ENCODE measurements at regions not wholly inside any gene's neighbourhood (a gene's known extent, or its start where the extent isn't known, plus 50 kb on each side); places are given as distances from the start of the nearest gene placed in this dataset.

DNA sequence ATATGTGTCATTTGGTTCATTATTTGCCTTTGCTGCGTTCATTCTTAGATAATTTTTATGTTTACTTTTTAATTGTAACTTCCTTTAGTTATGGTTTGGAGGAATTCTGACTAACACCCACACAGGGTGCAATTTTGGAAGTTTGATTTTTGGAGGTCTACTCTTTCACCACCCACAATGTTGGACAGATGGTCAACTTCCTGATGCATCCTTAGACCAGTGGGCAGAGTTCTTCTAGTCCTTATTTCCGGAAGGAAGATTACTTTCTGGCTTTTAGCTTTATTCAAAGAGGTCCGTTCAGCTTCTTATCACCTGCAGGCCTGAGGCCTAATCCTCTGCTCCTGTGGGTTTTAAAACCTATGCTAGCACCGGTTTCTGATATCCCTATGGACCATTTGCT lies 126.7 kb downstream of the MTX3 start:
- Histone ChIP-seq H3K27ac (ENCODE audit: low read depth, low read length) (no peak overlapping the region), H3K4me1 (ENCODE audit: insufficient read depth, low read length) (no peaks in the 10 kb centered on the region), H3K9me3 (ENCODE audit: low read length) (no peaks in the 10 kb centered on the region), H3K36me3 (ENCODE audit: insufficient read depth, low read length) (no peaks in the 10 kb centered on the region), H3K4me3 (ENCODE audit: low read length) (no peak overlapping the region), H3K27me3 (ENCODE audit: insufficient read depth, low read length, poor library complexity, severe bottlenecking) (no peaks in the 10 kb centered on the region)
- Mint-ChIP-seq H3K36me3 (no peaks in the 10 kb centered on the region), H3K27me3 (peaks cover 11 to 36% of the 10 kb centered on the region in 2 donors), H3K4me3 (no peak overlapping the region), H3K27ac (no peak overlapping the region), H3K9me3 (peaks cover 0 to 1% (median 0%) of the 10 kb centered on the region in 5 donors), H3K4me1 (no peaks in the 10 kb centered on the region)
- no peak for DNase-seq
- ChIA-PET CTCF (no interaction called here), POLR2A (no interaction called here)

DNA sequence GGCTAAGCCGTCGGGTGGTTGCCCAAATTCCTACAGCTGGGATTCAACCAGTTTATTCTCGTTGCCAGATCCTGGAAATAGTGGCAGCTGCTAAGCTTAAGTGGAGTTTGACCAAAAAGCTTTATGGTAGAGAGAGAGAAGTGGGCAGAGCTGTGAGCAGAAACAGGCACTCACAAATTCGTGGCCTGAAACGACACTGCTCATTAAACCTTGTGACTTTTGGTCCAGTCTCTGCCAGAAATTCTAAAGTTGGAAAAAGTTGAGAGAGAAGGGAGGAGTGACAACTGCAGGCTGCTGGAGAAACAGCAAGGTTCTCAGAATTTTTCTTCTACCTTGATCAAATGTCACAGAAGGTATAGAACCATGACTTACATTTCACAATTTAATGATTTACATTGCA lies 131.5 kb downstream of the MTX3 start:
- no peaks in the 10 kb centered on the region for H3K4me1 Mint-ChIP-seq
- H3K27me3 Mint-ChIP-seq: peaks cover 4 to 5% of the 10 kb centered on the region in 2 donors
- H3K36me3 ChIP-seq (ENCODE audit: insufficient read depth, low read length): no peaks in the 10 kb centered on the region
- H3K4me3 Mint-ChIP-seq: no peak overlapping the region
- H3K4me1 ChIP-seq (ENCODE audit: insufficient read depth, low read length): no peaks in the 10 kb centered on the region
- no peaks in the 10 kb centered on the region for H3K36me3 Mint-ChIP-seq
- H3K27me3 ChIP-seq (ENCODE audit: insufficient read depth, low read length, poor library complexity, severe bottlenecking): no peaks in the 10 kb centered on the region
- POLR2A ChIA-PET: interaction anchor here (1.1 kb wide), 1 partner anchor 11 kb away, joined by 3 read pairs; no protein-coding TSS in a partner anchor
- H3K9me3 ChIP-seq (ENCODE audit: low read length): no peaks in the 10 kb centered on the region
- H3K9me3 Mint-ChIP-seq: peaks cover 0 to 1% (median 0%) of the 10 kb centered on the region in 5 donors
- DNase-seq: no peak
- CTCF ChIA-PET: interaction anchor here (1.2 to 2.4 kb wide), 2 partner anchors 15 to 19 kb away, joined by 3 to 5 read pairs; no protein-coding TSS in a partner anchor
- no peak overlapping the region for H3K27ac ChIP-seq (ENCODE audit: low read depth, low read length)
- H3K27ac Mint-ChIP-seq: no peak overlapping the region
- H3K4me3 ChIP-seq (ENCODE audit: low read length): no peak overlapping the region

DNA sequence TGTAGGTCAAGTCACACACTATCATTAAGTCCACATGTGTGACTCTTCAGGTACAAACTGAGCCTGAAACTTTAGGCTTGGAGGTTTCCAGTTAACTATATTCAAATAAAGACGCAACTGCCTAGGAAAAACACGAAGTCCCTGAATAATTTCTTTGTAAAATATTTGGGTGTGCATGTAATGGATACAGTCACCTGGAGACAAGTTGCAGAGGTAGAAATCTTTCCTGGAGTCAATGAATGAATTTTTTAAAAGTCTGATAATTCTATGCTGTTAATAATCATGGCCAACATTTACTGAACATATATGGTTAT lies 132.7 kb downstream of the MTX3 start:
- H3K4me3 Mint-ChIP-seq: no peak overlapping the region
- no peaks in the 10 kb centered on the region for H3K4me1 Mint-ChIP-seq
- peaks cover 0 to 5% of the 10 kb centered on the region in 2 donors for H3K27me3 Mint-ChIP-seq
- DNase-seq: no peak
- no peak overlapping the region for H3K27ac Mint-ChIP-seq
- H3K27me3 ChIP-seq (ENCODE audit: insufficient read depth, low read length, poor library complexity, severe bottlenecking): no peaks in the 10 kb centered on the region
- no peaks in the 10 kb centered on the region for H3K4me1 ChIP-seq (ENCODE audit: insufficient read depth, low read length)
- ChIA-PET CTCF (interaction anchor here (1.2 to 2.4 kb wide), 4 partner anchors 12 to 305 kb away, joined by 3 to 11 read pairs (median 6); no protein-coding TSS in a partner anchor), POLR2A (no interaction called here)
- no peaks in the 10 kb centered on the region for H3K36me3 ChIP-seq (ENCODE audit: insufficient read depth, low read length)
- H3K9me3 Mint-ChIP-seq: no peaks in the 10 kb centered on the region
- H3K36me3 Mint-ChIP-seq: no peaks in the 10 kb centered on the region
- H3K9me3 ChIP-seq (ENCODE audit: low read length): no peaks in the 10 kb centered on the region
- H3K4me3 ChIP-seq (ENCODE audit: low read length): no peak overlapping the region
- H3K27ac ChIP-seq (ENCODE audit: low read depth, low read length): no peak overlapping the region

DNA sequence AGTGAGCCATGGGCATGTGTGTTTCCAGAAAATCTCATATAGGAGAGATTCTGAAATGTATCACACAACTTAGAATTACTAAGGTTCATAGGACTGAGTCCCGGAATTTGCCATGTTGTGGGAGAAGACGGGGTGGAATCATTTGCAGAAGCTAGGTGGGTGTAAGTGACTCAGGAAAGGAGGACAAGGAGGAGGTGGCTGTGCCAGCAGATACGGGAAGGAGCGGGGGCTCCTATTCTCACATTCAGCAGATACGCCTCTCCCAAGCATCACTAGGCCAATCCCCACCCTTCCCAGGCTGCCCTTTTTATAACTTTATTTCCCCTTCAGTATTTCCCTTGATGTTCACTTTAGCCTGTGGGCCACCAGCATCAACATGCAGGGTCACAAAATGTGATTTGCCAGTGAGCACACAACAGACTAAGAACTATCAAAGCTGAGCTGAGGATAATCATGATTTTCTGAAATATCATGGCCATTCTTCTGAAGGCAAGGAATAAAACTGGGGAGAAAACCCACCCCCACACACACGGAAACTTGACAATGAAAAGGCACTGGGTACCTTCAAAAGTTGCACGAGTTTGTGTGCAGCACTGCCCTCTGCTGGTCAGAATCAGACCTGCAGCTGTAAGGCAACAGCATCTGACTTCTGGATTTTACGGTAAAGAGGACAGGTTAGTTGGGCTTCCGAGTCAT lies 133.2 kb downstream of the MTX3 start:
- POLR2A ChIA-PET: no interaction called here
- H3K27me3 Mint-ChIP-seq: peaks cover 0 to 6% of the 10 kb centered on the region in 2 donors

DNA sequence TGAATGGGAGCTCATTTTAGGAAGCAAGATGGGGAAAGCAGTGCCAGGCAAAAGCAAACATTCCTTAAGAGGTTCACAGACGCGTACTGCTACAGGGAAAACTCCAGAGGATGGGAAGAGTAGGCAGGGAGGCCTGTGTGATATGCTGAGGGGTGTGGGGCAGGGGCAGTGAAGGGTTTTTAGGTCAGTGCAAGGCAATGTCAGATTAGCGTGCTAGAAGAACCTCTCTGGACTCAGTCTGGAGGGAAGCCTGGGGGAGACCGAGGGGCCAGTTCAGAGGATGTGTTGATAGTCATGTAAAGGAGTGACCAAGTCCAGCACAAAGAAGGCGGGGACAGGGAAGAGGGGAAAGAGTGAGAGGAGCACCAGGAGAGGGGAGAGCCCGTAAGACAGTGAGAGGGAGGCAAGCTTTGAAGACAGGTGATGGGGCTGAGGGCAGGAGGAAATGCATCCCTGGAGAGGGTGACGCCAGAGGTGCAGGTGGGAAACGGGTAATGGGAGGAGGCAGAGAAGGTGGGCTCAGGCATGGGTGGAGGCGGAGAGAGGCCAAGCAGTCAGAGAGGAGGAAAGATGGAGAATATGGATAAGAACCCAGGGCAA lies 134.5 kb downstream of the MTX3 start:
- no peak overlapping the region for H3K27ac Mint-ChIP-seq
- DNase-seq: no peak
- H3K36me3 Mint-ChIP-seq: no peaks in the 10 kb centered on the region
- no peak overlapping the region for H3K4me3 Mint-ChIP-seq
- ChIA-PET POLR2A (no interaction called here), CTCF (interaction anchor here (0.7 to 2.2 kb wide), 2 partner anchors 10 to 15 kb away, joined by 3 to 8 read pairs; no protein-coding TSS in a partner anchor)
- Histone ChIP-seq H3K27me3 (ENCODE audit: insufficient read depth, low read length, poor library complexity, severe bottlenecking) (no peaks in the 10 kb centered on the region), H3K9me3 (ENCODE audit: low read length) (no peaks in the 10 kb centered on the region), H3K4me1 (ENCODE audit: insufficient read depth, low read length) (no peaks in the 10 kb centered on the region), H3K4me3 (ENCODE audit: low read length) (no peak overlapping the region), H3K36me3 (ENCODE audit: insufficient read depth, low read length) (no peaks in the 10 kb centered on the region), H3K27ac (ENCODE audit: low read depth, low read length) (no peak overlapping the region)
- no peaks in the 10 kb centered on the region for H3K4me1 Mint-ChIP-seq
- no peaks in the 10 kb centered on the region for H3K9me3 Mint-ChIP-seq
- peaks cover 0 to 6% of the 10 kb centered on the region in 2 donors for H3K27me3 Mint-ChIP-seq

More for the DNA sequence above, 133.2 kb downstream of the MTX3 start:
- H3K4me3 Mint-ChIP-seq: no peak overlapping the region
- H3K36me3 Mint-ChIP-seq: no peaks in the 10 kb centered on the region
- no peaks in the 10 kb centered on the region for H3K9me3 Mint-ChIP-seq
- no peaks in the 10 kb centered on the region for H3K9me3 ChIP-seq (ENCODE audit: low read length)
- CTCF ChIA-PET: interaction anchor here (0.9 to 2.4 kb wide), 5 partner anchors 11 to 304 kb away, joined by 3 to 11 read pairs (median 5); no protein-coding TSS in a partner anchor
- no peaks in the 10 kb centered on the region for H3K4me1 ChIP-seq (ENCODE audit: insufficient read depth, low read length)
- DNase-seq: peak; percentile 45 to 76 (median 64)
- H3K27ac ChIP-seq (ENCODE audit: low read depth, low read length): no peak overlapping the region
- no peaks in the 10 kb centered on the region for H3K36me3 ChIP-seq (ENCODE audit: insufficient read depth, low read length)
- H3K27me3 ChIP-seq (ENCODE audit: insufficient read depth, low read length, poor library complexity, severe bottlenecking): no peaks in the 10 kb centered on the region
- H3K4me3 ChIP-seq (ENCODE audit: low read length): no peak overlapping the region
- no peak overlapping the region for H3K27ac Mint-ChIP-seq
- no peaks in the 10 kb centered on the region for H3K4me1 Mint-ChIP-seq

DNA sequence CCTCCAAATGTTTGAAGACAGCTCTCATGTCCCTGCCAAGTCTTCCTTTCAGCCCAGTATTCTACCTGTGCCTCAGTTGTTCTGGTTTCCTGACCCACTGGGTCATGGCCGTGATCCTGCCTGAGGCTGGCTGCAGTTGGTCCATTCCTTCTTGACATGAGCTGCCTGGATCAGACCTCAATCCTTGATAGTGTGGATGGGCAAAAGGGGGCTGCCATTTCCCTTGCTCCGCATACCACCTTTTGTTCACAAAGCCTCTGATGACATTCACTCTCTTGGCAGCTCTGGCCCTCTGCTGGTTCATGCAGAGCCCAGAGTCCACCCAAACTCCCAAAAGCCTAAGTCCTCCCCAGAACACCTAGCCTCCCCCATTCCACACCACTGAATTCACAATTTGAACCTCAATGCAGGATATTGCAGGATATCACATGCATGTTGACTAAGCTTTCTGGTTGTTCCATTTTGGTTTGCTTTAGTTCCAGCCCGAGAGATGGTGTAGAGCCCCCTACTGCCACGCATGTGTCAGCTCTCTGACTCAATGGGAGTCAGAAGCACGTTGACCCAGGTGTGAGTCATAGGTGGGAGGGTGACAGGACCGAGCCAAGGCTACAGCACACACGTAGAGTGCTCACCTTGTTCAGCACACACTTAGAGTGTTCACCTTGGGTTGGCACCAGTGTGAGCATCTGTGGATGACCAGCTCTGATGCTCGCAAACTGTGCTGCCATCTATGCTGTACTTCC lies 137.2 kb downstream of the MTX3 start:
- H3K36me3 Mint-ChIP-seq: no peaks in the 10 kb centered on the region
- H3K27me3 ChIP-seq (ENCODE audit: insufficient read depth, low read length, poor library complexity, severe bottlenecking): no peaks in the 10 kb centered on the region
- no peaks in the 10 kb centered on the region for H3K9me3 ChIP-seq (ENCODE audit: low read length)
- H3K27ac Mint-ChIP-seq: peak overlapping the region in 1 of 8 donors; percentile 80
- DNase-seq: no peak
- no peak overlapping the region for H3K27ac ChIP-seq (ENCODE audit: low read depth, low read length)
- H3K4me1 Mint-ChIP-seq: no peaks in the 10 kb centered on the region
- H3K36me3 ChIP-seq (ENCODE audit: insufficient read depth, low read length): no peaks in the 10 kb centered on the region
- no peak overlapping the region for H3K4me3 Mint-ChIP-seq
- peaks cover 2 to 12% of the 10 kb centered on the region in 2 donors for H3K27me3 Mint-ChIP-seq
- H3K4me1 ChIP-seq (ENCODE audit: insufficient read depth, low read length): no peaks in the 10 kb centered on the region
- POLR2A ChIA-PET: no interaction called here
- CTCF ChIA-PET: interaction anchor here (1.1 to 1.7 kb wide), 2 partner anchors 299 to 492 kb away, joined by 3 to 4 read pairs; no protein-coding TSS in a partner anchor
- H3K4me3 ChIP-seq (ENCODE audit: low read length): no peak overlapping the region
- H3K9me3 Mint-ChIP-seq: no peaks in the 10 kb centered on the region

DNA sequence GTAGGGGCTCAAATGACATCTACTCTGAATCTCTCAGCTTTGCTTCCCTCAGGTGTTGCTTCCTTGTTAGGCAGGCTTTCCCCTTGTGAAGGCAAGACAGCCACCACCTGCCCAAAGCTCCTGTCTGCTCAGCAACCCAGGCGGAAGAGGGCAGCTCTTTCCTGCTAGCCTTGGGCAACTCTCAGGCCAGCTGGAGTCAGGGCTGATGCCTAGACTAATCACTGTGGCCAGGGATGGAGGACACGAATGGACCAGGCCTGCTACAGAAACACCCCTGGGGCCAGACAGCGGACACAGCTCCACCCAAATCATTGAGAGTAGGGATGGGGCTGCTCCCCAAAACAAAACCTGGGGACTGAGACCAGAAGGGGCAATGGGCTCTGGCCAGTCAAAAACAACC lies 138.0 kb downstream of the MTX3 start:
- Histone ChIP-seq H3K27me3 (ENCODE audit: insufficient read depth, low read length, poor library complexity, severe bottlenecking) (no peaks in the 10 kb centered on the region), H3K4me1 (ENCODE audit: insufficient read depth, low read length) (no peaks in the 10 kb centered on the region), H3K36me3 (ENCODE audit: insufficient read depth, low read length) (no peaks in the 10 kb centered on the region), H3K4me3 (ENCODE audit: low read length) (no peak overlapping the region), H3K9me3 (ENCODE audit: low read length) (no peaks in the 10 kb centered on the region), H3K27ac (ENCODE audit: low read depth, low read length) (no peak overlapping the region)
- peaks cover 2 to 14% of the 10 kb centered on the region in 2 donors for H3K27me3 Mint-ChIP-seq
- H3K4me3 Mint-ChIP-seq: no peak overlapping the region
- H3K9me3 Mint-ChIP-seq: no peaks in the 10 kb centered on the region
- ChIA-PET CTCF (interaction anchor here (1.1 to 1.7 kb wide), 2 partner anchors 298 to 493 kb away, joined by 3 to 4 read pairs; no protein-coding TSS in a partner anchor), POLR2A (no interaction called here)
- DNase-seq: no peak
- no peaks in the 10 kb centered on the region for H3K36me3 Mint-ChIP-seq
- no peaks in the 10 kb centered on the region for H3K4me1 Mint-ChIP-seq
- no peak overlapping the region for H3K27ac Mint-ChIP-seq

DNA sequence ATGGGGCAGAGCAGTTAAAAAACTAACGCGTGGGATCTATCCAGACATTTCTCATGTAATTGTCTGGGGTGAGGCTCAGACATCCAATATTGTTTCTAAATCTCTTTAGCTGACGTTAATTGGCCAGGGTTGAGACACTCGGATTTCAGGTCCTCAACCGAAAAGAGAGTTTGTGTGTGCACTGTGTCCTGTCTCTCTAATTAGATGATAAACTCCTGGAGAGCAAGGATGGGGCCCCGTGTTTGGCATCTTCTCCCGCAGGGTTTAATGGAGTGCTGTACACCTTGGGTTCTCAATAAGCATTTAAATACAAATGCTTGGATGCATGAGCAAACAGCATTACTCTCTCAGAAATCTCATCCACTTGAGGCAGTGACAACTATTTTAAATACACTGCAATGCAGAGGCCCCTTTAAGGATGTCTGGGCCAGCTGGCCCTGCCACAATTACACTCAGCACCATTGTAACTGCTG lies 139.6 kb downstream of the MTX3 start:
- POLR2A ChIA-PET: no interaction called here

More for the DNA sequence above, 139.6 kb downstream of the MTX3 start:
- H3K36me3 ChIP-seq (ENCODE audit: insufficient read depth, low read length): no peaks in the 10 kb centered on the region
- CTCF ChIA-PET: no interaction called here
- DNase-seq: no peak
- Mint-ChIP-seq H3K4me1 (no peaks in the 10 kb centered on the region), H3K36me3 (no peaks in the 10 kb centered on the region), H3K27me3 (peaks cover 2 to 23% of the 10 kb centered on the region in 2 donors), H3K4me3 (no peak overlapping the region), H3K9me3 (no peaks in the 10 kb centered on the region), H3K27ac (no peak overlapping the region)
- H3K27ac ChIP-seq (ENCODE audit: low read depth, low read length): no peak overlapping the region
- H3K9me3 ChIP-seq (ENCODE audit: low read length): no peaks in the 10 kb centered on the region
- H3K27me3 ChIP-seq (ENCODE audit: insufficient read depth, low read length, poor library complexity, severe bottlenecking): no peaks in the 10 kb centered on the region
- no peak overlapping the region for H3K4me3 ChIP-seq (ENCODE audit: low read length)
- H3K4me1 ChIP-seq (ENCODE audit: insufficient read depth, low read length): no peaks in the 10 kb centered on the region

All from CD8-positive, alpha-beta memory T cell (primary cell).